ENCODE measurements at regions not wholly inside any gene's neighbourhood (a gene's known extent, or its start where the extent isn't known, plus 50 kb on each side); places are given as distances from the start of the nearest gene placed in this dataset.

DNA sequence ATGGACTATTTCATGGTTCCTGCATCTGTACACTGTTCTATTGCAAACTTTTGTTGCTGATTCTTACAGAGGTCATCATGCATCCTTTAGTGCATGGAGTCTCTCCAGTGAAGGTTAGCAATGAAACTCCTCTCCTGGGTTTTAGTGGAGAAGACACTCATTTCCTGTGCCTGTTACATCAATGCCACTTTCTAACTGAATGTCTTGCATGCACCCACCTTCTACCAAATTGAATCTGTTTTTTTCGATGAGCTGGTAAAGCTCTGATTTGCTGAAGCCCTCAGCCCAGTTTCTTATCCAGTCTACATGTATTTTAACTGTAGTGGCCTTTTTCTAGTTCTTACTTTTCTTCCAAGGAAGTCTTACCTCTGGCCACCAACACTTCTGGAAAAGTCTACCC is 591.8 kb upstream of the ADAMTS16 start:
- TF ChIP-seq, protein P1, sequence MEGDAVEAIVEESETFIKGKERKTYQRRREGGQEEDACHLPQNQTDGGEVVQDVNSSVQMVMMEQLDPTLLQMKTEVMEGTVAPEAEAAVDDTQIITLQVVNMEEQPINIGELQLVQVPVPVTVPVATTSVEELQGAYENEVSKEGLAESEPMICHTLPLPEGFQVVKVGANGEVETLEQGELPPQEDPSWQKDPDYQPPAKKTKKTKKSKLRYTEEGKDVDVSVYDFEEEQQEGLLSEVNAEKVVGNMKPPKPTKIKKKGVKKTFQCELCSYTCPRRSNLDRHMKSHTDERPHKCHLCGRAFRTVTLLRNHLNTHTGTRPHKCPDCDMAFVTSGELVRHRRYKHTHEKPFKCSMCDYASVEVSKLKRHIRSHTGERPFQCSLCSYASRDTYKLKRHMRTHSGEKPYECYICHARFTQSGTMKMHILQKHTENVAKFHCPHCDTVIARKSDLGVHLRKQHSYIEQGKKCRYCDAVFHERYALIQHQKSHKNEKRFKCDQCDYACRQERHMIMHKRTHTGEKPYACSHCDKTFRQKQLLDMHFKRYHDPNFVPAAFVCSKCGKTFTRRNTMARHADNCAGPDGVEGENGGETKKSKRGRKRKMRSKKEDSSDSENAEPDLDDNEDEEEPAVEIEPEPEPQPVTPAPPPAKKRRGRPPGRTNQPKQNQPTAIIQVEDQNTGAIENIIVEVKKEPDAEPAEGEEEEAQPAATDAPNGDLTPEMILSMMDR (IDR thresholded peaks at IDR 0.05): no peak
- H3K4me3 Mint-ChIP-seq: no peak overlapping the region
- H3K27ac Mint-ChIP-seq: no peak overlapping the region
- H3K4me1 Mint-ChIP-seq (ENCODE audit: low read depth): no peaks in the 10 kb centered on the region
- POLR2A ChIA-PET: no interaction called here
- CTCF ChIA-PET: no interaction called here
- DNase-seq (no peak), ATAC-seq (no peak)
- intact Hi-C loops (cut with micrococcal nuclease): no loop called here
- H3K36me3 Mint-ChIP-seq (ENCODE audit: low read depth): no peaks in the 10 kb centered on the region
- peaks cover 4% of the 10 kb centered on the region for H3K9me3 Mint-ChIP-seq
- H3K27me3 Mint-ChIP-seq: no peaks in the 10 kb centered on the region

DNA sequence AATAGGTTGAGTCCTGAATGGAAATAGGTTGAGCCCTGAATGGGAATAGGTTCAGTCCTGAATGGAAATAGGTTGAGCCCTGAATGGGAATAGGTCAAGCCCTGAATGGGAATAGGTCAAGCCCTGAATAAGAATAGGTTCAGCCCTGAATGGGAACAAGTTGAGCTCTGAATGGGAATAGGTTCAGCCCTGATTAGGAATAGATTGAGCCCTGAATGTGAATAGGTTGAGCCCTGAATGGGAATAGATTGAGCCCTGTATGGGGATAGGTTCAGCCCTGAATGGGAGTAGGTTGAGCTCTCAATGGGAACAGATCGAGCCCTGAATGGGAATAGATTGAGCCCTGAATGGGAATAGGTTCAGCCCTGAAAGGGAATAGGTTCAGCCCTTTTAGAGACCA is 590.8 kb upstream of the ADAMTS16 start:
- Mint-ChIP-seq H3K36me3 (ENCODE audit: low read depth) (no peaks in the 10 kb centered on the region), H3K4me3 (no peak overlapping the region), H3K4me1 (ENCODE audit: low read depth) (no peaks in the 10 kb centered on the region), H3K27me3 (no peaks in the 10 kb centered on the region), H3K9me3 (peaks cover 7% of the 10 kb centered on the region), H3K27ac (no peak overlapping the region)
- TF ChIP-seq, protein P1 (IDR thresholded peaks at IDR 0.05): no peak
- no peak for DNase-seq
- POLR2A ChIA-PET: no interaction called here
- no peak for ATAC-seq
- CTCF ChIA-PET: no interaction called here
- intact Hi-C loops (cut with micrococcal nuclease): no loop called here

DNA sequence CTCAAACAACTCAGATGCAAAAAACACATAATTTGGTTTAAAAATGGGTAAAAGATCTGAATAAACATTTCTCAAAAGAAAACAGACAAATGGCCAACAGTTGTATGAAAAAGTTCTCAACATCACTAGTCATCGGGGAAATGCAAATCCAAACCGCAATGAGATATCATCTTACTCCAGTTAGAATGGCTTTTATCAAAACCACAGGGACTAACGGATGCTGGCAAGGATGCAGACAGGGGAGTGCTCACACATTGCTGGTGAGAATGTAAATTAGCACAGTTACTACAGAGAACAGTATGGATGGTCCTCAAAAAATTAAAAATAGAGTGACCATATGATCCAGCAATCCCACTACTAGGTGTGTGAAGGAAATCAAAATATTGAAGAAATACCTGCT is 589.1 kb upstream of the ADAMTS16 start:
- no peak for DNase-seq
- POLR2A ChIA-PET: no interaction called here
- Mint-ChIP-seq H3K36me3 (ENCODE audit: low read depth) (no peaks in the 10 kb centered on the region), H3K4me1 (ENCODE audit: low read depth) (no peaks in the 10 kb centered on the region), H3K4me3 (no peak overlapping the region), H3K9me3 (peaks cover 7% of the 10 kb centered on the region), H3K27me3 (no peaks in the 10 kb centered on the region), H3K27ac (no peak overlapping the region)
- CTCF ChIA-PET: no interaction called here
- TF ChIP-seq, protein P1 (IDR thresholded peaks at IDR 0.05): no peak
- intact Hi-C loops (cut with micrococcal nuclease): no loop called here
- no peak for ATAC-seq

DNA sequence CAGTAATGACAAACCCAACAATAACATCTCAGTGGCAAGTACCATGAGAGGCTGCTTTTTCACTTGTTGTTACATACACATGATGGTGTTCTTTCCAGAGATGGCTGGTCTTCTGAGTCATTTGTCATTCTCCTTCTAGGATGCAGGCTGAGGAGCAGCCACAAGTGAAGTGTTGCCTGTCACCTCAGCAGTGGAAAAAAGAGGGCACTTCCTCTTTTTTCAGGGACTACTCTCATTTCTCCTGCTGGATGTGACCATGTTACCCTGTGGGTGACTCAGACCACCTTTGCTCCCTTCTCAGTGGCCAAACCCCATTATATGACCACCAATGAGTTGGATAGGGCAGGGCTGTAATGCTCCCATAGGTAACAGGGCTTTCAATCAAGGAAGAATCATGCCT is 587.0 kb upstream of the ADAMTS16 start:
- DNase-seq: no peak
- H3K36me3 Mint-ChIP-seq (ENCODE audit: low read depth): no peaks in the 10 kb centered on the region
- TF ChIP-seq, protein P1 (IDR thresholded peaks at IDR 0.05): no peak
- no peak overlapping the region for H3K4me3 Mint-ChIP-seq
- H3K27me3 Mint-ChIP-seq: no peaks in the 10 kb centered on the region
- no peak for ATAC-seq
- H3K27ac Mint-ChIP-seq: no peak overlapping the region
- intact Hi-C loops (cut with micrococcal nuclease): no loop called here
- CTCF ChIA-PET: no interaction called here
- H3K9me3 Mint-ChIP-seq: peaks cover 7% of the 10 kb centered on the region
- H3K4me1 Mint-ChIP-seq (ENCODE audit: low read depth): no peaks in the 10 kb centered on the region
- POLR2A ChIA-PET: no interaction called here

DNA sequence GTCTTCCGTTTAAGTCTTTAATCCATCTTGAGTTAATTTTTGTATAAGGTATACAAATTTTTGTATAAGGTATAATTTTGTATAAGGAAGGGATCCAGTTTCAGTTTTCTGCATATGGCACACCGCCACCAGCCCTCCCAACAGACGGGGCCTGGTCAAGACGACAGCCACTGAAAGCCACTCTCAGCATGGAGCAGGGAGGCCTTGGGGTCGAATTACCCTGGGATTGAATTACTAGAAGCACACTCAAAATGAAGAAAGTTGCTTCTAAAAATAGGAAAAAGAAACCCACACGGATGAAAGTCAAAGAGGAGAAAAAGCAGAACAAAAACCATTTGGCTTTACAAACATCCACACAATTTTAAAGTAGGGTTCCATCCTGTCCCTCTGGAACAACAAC is 586.2 kb upstream of the ADAMTS16 start:
- intact Hi-C loops (cut with micrococcal nuclease): no loop called here
- H3K27ac Mint-ChIP-seq: no peak overlapping the region
- H3K9me3 Mint-ChIP-seq: peaks cover 7% of the 10 kb centered on the region
- CTCF ChIA-PET: no interaction called here
- DNase-seq (no peak), ATAC-seq (no peak)
- H3K27me3 Mint-ChIP-seq: no peaks in the 10 kb centered on the region
- H3K4me1 Mint-ChIP-seq (ENCODE audit: low read depth): no peaks in the 10 kb centered on the region
- H3K36me3 Mint-ChIP-seq (ENCODE audit: low read depth): no peaks in the 10 kb centered on the region
- H3K4me3 Mint-ChIP-seq: no peak overlapping the region
- TF ChIP-seq, protein P1 (IDR thresholded peaks at IDR 0.05): no peak
- POLR2A ChIA-PET: no interaction called here
